ENCODE measurements at regions not wholly inside any gene's neighbourhood (a gene's known extent, or its start where the extent isn't known, plus 50 kb on each side); places are given as distances from the start of the nearest gene placed in this dataset.

- H3K27ac ChIP-seq (ENCODE audit: extremely low read depth, low read depth, low read length), result no peak overlapping the region
- no peaks in the 10 kb centered on the region for H3K36me3 ChIP-seq (ENCODE audit: control insufficient read depth in 2 of 2, insufficient read depth in 1 of 2, low read length in 2 of 2)
- no peak overlapping the region for H3K4me3 ChIP-seq (ENCODE audit: low read depth, low read length)
- ChIA-PET POLR2A (no interaction called here), CTCF (interaction anchor here (1.2 to 2.6 kb wide), 3 partner anchors 36 to 469 kb away, joined by 3 to 38 read pairs (median 7); no protein-coding TSS in a partner anchor)
- no peaks in the 10 kb centered on the region for H3K9me3 ChIP-seq (ENCODE audit: control insufficient read depth, insufficient read depth, low read depth, low read length)
- TF ChIP-seq YY2 (tag by site-specific recombination; IDR thresholded peaks at IDR 0.05) (no peak), ZBTB10 (tag by site-specific recombination; IDR thresholded peaks at IDR 0.05) (no peak), ZNF221 (tag by site-specific recombination; IDR thresholded peaks at IDR 0.05; ENCODE audit: borderline replicate concordance) (no peak), KLF9 (tag by site-specific recombination; IDR thresholded peaks at IDR 0.05; ENCODE audit: low read depth) (no peak), ZNF488 (tag by site-specific recombination; IDR thresholded peaks at IDR 0.05) (no peak), GLI2 (tag by site-specific recombination; IDR thresholded peaks at IDR 0.05; ENCODE audit: borderline replicate concordance, low read depth) (no peak), ZNF248 (tag by site-specific recombination; IDR thresholded peaks at IDR 0.05) (no peak), ZNF155 (tag by site-specific recombination; IDR thresholded peaks at IDR 0.05) (no peak), MZF1 (tag by site-specific recombination; IDR thresholded peaks at IDR 0.05; ENCODE audit: borderline replicate concordance) (no peak)
- H3K4me1 ChIP-seq (ENCODE audit: control insufficient read depth, insufficient read depth, low read length), result no peaks in the 10 kb centered on the region
Observed at GRCh38 chr18:29873211-29873610, 1169.3 kb downstream of the DSC3 start.

- ChIA-PET CTCF (interaction anchor here (0.7 kb wide), 1 partner anchor 9 kb away, joined by 3 read pairs; no protein-coding TSS in a partner anchor), POLR2A (no interaction called here)
- H3K4me1 ChIP-seq (ENCODE audit: control insufficient read depth, insufficient read depth, low read length), result no peaks in the 10 kb centered on the region
Observed at GRCh38 chr18:29871246-29871645, 1171.3 kb downstream of the DSC3 start.

GRCh38 chr18:29862824-29863223 lies 1179.7 kb downstream of the DSC3 start:
- H3K9me3 ChIP-seq (ENCODE audit: control insufficient read depth, insufficient read depth, low read depth, low read length), result no peaks in the 10 kb centered on the region
- no peaks in the 10 kb centered on the region for H3K4me1 ChIP-seq (ENCODE audit: control insufficient read depth, insufficient read depth, low read length)
- no peak overlapping the region for H3K27ac ChIP-seq (ENCODE audit: extremely low read depth, low read depth, low read length)
- H3K4me3 ChIP-seq (ENCODE audit: low read depth, low read length), result no peak overlapping the region
- H3K36me3 ChIP-seq (ENCODE audit: control insufficient read depth in 2 of 2, insufficient read depth in 1 of 2, low read length in 2 of 2), result no peaks in the 10 kb centered on the region
- POLR2A ChIA-PET, result no interaction called here
- TF ChIP-seq KLF10 (tag by site-specific recombination; IDR thresholded peaks at IDR 0.05) (no peak), BCL6B (tag by site-specific recombination; IDR thresholded peaks at IDR 0.05) (no peak), ZNF529 (tag by site-specific recombination; IDR thresholded peaks at IDR 0.05; ENCODE audit: insufficient replicate concordance) (no peak), ZNF18 (tag by site-specific recombination; IDR thresholded peaks at IDR 0.05) (no peak), ZNF518A (tag by site-specific recombination; conservative IDR thresholded peaks at IDR 0.05; ENCODE audit: low read depth) (no peak), BCL11B (tag by site-specific recombination; IDR thresholded peaks at IDR 0.05; ENCODE audit: low read depth) (no peak)
- CTCF ChIA-PET, result interaction anchor here (3.0 kb wide), 1 partner anchor 12 kb away, joined by 17 read pairs; no protein-coding TSS in a partner anchor

More at GRCh38 chr18:29871246-29871645, 1171.3 kb downstream of the DSC3 start:
- H3K4me3 ChIP-seq (ENCODE audit: low read depth, low read length), result no peak overlapping the region
- no peaks in the 10 kb centered on the region for H3K9me3 ChIP-seq (ENCODE audit: control insufficient read depth, insufficient read depth, low read depth, low read length)
- H3K27ac ChIP-seq (ENCODE audit: extremely low read depth, low read depth, low read length), result no peak overlapping the region
- H3K36me3 ChIP-seq (ENCODE audit: control insufficient read depth in 2 of 2, insufficient read depth in 1 of 2, low read length in 2 of 2), result no peaks in the 10 kb centered on the region
- TF ChIP-seq ZNF791 (tag by site-specific recombination; IDR thresholded peaks at IDR 0.05) (no peak), ZBTB1 (tag by site-specific recombination; IDR thresholded peaks at IDR 0.05) (no peak), HOXD13 (CRISPR knock-in tag; IDR thresholded peaks at IDR 0.05; ENCODE audit: borderline replicate concordance) (no peak), ZSCAN23 (tag by site-specific recombination; IDR thresholded peaks at IDR 0.05) (no peak)
